Astrocyte (in vitro differentiated cells and primary cell): ENCODE measurements at regions not wholly inside any gene's neighbourhood (a gene's known extent, or its start where the extent isn't known, plus 50 kb on each side); places are given as distances from the start of the nearest gene placed in this dataset.

ENCODE experiments used
- DNase-seq: peaks from one replicate; pipeline ENCODE4 v3.0.0-alpha.2; 2010; ENCODE audit warnings: low read depth
- FAIRE-seq: peaks from 2 replicates; lab custom pipeline; 2011; peaks lifted over from hg19 to GRCh38; lab: Jason Lieb, UNC
- H2AFZ ChIP-seq: 2 replicates; pipeline ENCODE4 v1.6.0; 2012; ENCODE audit warnings: low read depth, low read length, inconsistent platforms
- H3K27ac ChIP-seq: 2 replicates; pipeline ENCODE4 v1.5.1; 2011; ENCODE audit warnings: low read depth, low read length, inconsistent platforms
- H3K27me3 ChIP-seq: 2 replicates; pipeline ENCODE4 v1.6.0; 2011; ENCODE audit warnings: low read length, inconsistent platforms; ENCODE audit not compliant: insufficient read depth
- H3K36me3 ChIP-seq: 2 replicates; pipeline ENCODE4 v1.5.1; 2011; ENCODE audit warnings: low read length, inconsistent platforms; ENCODE audit not compliant: insufficient read depth
- H3K4me1 ChIP-seq: 2 replicates; pipeline ENCODE4 v1.5.1; 2011; ENCODE audit warnings: low read length, inconsistent platforms; ENCODE audit not compliant: insufficient read depth
- H3K4me2 ChIP-seq: 2 replicates; pipeline ENCODE4 v1.6.0; 2012; ENCODE audit warnings: low read length, inconsistent platforms
- H3K4me3 ChIP-seq: 2 replicates; pipeline ENCODE4 v1.5.1; 2011; ENCODE audit warnings: low read depth, mild to moderate bottlenecking, low read length, inconsistent platforms; ENCODE audit not compliant: insufficient read depth
- H3K79me2 ChIP-seq: 2 replicates; pipeline ENCODE4 v1.6.0; 2012; ENCODE audit warnings: mild to moderate bottlenecking, low read length, inconsistent platforms; ENCODE audit not compliant: insufficient read depth
- H3K9ac ChIP-seq: 2 replicates; pipeline ENCODE4 v1.6.0; 2012; ENCODE audit warnings: mild to moderate bottlenecking, low read length, inconsistent platforms
- H3K9me3 ChIP-seq: 2 replicates; pipeline ENCODE4 v1.5.1; 2012; ENCODE audit warnings: low read depth, mild to moderate bottlenecking, low read length, inconsistent platforms; ENCODE audit not compliant: insufficient read depth
- H4K20me1 ChIP-seq: 2 replicates; pipeline ENCODE4 v1.6.0; 2012; ENCODE audit warnings: low read length, inconsistent platforms; ENCODE audit not compliant: insufficient read depth
- H3K27ac Mint-ChIP-seq: one replicate; pipeline ENCODE4 v1.8.0; 2021; ENCODE audit warnings: mild to moderate bottlenecking, mixed read lengths; ENCODE audit not compliant: unreplicated experiment
- H3K27me3 Mint-ChIP-seq: one replicate; pipeline ENCODE4 v1.8.0; 2021; ENCODE audit warnings: low read depth, mixed read lengths; ENCODE audit not compliant: unreplicated experiment
- H3K36me3 Mint-ChIP-seq: one replicate; pipeline ENCODE4 v1.8.0; 2021; ENCODE audit warnings: low read depth, mixed read lengths; ENCODE audit not compliant: unreplicated experiment
- H3K4me1 Mint-ChIP-seq: one replicate; pipeline ENCODE4 v1.8.0; 2021; ENCODE audit warnings: low read depth, mixed read lengths; ENCODE audit not compliant: unreplicated experiment
- H3K4me3 Mint-ChIP-seq: one replicate; pipeline ENCODE4 v1.8.0; 2021; ENCODE audit warnings: mild to moderate bottlenecking, moderate library complexity, mixed read lengths; ENCODE audit not compliant: unreplicated experiment
- H3K9me3 Mint-ChIP-seq: one replicate; pipeline ENCODE4 v1.8.0; 2021; ENCODE audit warnings: mild to moderate bottlenecking, mixed read lengths; ENCODE audit not compliant: unreplicated experiment
- EZH2 ChIP-seq: IDR thresholded peaks from 2 replicates; pipeline ENCODE4 v1.6.1; 2012; ENCODE audit warnings: mild to moderate bottlenecking, low read length, inconsistent platforms; ENCODE audit not compliant: insufficient read depth
- TF ChIP-seq, protein P1 (sequence below): IDR thresholded peaks from 2 replicates; pipeline ENCODE4 v1.5.1; 2011; ENCODE audit warnings: low read depth, mild to moderate bottlenecking, inconsistent platforms, low read length, moderate library complexity; ENCODE audit not compliant: insufficient read depth

- no peaks in the 10 kb centered on the region for H3K4me1 Mint-ChIP-seq
- Histone ChIP-seq H3K4me1 (no peaks in the 10 kb centered on the region), H3K27ac (no peak overlapping the region), H3K36me3 (no peaks in the 10 kb centered on the region), H4K20me1 (no peaks in the 10 kb centered on the region), H3K4me2 (no peak overlapping the region), H2AFZ (no peak overlapping the region), H3K4me3 (no peak overlapping the region), H3K79me2 (no peaks in the 10 kb centered on the region), H3K9ac (no peak overlapping the region), H3K27me3 (no peaks in the 10 kb centered on the region), H3K9me3 (peaks cover 4% of the 10 kb centered on the region)
- H3K4me3 Mint-ChIP-seq, result no peak overlapping the region
- DNase-seq (no peak), FAIRE-seq (no peak)
- peaks cover 7% of the 10 kb centered on the region for H3K9me3 Mint-ChIP-seq
- no peaks in the 10 kb centered on the region for H3K36me3 Mint-ChIP-seq
- H3K27me3 Mint-ChIP-seq, result peaks cover 39% of the 10 kb centered on the region
- no peak overlapping the region for H3K27ac Mint-ChIP-seq
- TF ChIP-seq EZH2, result no peak
- TF ChIP-seq, protein P1, sequence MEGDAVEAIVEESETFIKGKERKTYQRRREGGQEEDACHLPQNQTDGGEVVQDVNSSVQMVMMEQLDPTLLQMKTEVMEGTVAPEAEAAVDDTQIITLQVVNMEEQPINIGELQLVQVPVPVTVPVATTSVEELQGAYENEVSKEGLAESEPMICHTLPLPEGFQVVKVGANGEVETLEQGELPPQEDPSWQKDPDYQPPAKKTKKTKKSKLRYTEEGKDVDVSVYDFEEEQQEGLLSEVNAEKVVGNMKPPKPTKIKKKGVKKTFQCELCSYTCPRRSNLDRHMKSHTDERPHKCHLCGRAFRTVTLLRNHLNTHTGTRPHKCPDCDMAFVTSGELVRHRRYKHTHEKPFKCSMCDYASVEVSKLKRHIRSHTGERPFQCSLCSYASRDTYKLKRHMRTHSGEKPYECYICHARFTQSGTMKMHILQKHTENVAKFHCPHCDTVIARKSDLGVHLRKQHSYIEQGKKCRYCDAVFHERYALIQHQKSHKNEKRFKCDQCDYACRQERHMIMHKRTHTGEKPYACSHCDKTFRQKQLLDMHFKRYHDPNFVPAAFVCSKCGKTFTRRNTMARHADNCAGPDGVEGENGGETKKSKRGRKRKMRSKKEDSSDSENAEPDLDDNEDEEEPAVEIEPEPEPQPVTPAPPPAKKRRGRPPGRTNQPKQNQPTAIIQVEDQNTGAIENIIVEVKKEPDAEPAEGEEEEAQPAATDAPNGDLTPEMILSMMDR, result no peak
Observed at GRCh38 chr4:10243856-10244255, 127.3 kb upstream of the WDR1 start.

- no peaks in the 10 kb centered on the region for H3K36me3 ChIP-seq
- no peak overlapping the region for H3K4me2 ChIP-seq
- no peak overlapping the region for H3K4me3 ChIP-seq
- DNase-seq (no peak), FAIRE-seq (no peak)
- H2AFZ ChIP-seq, result no peak overlapping the region
- H3K79me2 ChIP-seq, result no peaks in the 10 kb centered on the region
- H3K9me3 ChIP-seq, result peaks cover 8% of the 10 kb centered on the region
- H4K20me1 ChIP-seq, result no peaks in the 10 kb centered on the region
- Mint-ChIP-seq H3K4me3 (no peak overlapping the region), H3K27ac (no peak overlapping the region), H3K27me3 (peaks cover 47% of the 10 kb centered on the region), H3K9me3 (peaks cover 7% of the 10 kb centered on the region), H3K36me3 (no peaks in the 10 kb centered on the region), H3K4me1 (no peaks in the 10 kb centered on the region)
- TF ChIP-seq EZH2, result no peak
- TF ChIP-seq, protein P1, result no peak
- H3K27ac ChIP-seq, result no peak overlapping the region
- H3K9ac ChIP-seq, result no peak overlapping the region
- no peaks in the 10 kb centered on the region for H3K4me1 ChIP-seq
- H3K27me3 ChIP-seq, result no peaks in the 10 kb centered on the region
Observed at GRCh38 chr4:10240691-10241090, 124.1 kb upstream of the WDR1 start.

- H3K27ac Mint-ChIP-seq, result no peak overlapping the region
- Histone ChIP-seq H3K4me2 (no peak overlapping the region), H3K36me3 (no peaks in the 10 kb centered on the region), H3K4me3 (no peak overlapping the region), H3K9me3 (peaks cover 8% of the 10 kb centered on the region), H4K20me1 (no peaks in the 10 kb centered on the region), H3K27ac (no peak overlapping the region), H3K79me2 (no peaks in the 10 kb centered on the region), H3K4me1 (no peaks in the 10 kb centered on the region), H3K27me3 (no peaks in the 10 kb centered on the region), H3K9ac (no peak overlapping the region), H2AFZ (no peak overlapping the region)
- H3K9me3 Mint-ChIP-seq, result peaks cover 7% of the 10 kb centered on the region
- no peak for FAIRE-seq
- peaks cover 50% of the 10 kb centered on the region for H3K27me3 Mint-ChIP-seq
- H3K36me3 Mint-ChIP-seq, result no peaks in the 10 kb centered on the region
- no peak overlapping the region for H3K4me3 Mint-ChIP-seq
- no peaks in the 10 kb centered on the region for H3K4me1 Mint-ChIP-seq
- no peak for DNase-seq
- TF ChIP-seq EZH2, result no peak
- TF ChIP-seq, protein P1, result no peak
Observed at GRCh38 chr4:10239982-10240654, 123.5 kb upstream of the WDR1 start.
